TTC549 (cell line): ENCODE measurements at regions not wholly inside any gene's neighbourhood (a gene's known extent, or its start where the extent isn't known, plus 50 kb on each side); places are given as distances from the start of the nearest gene placed in this dataset.
"Not testable (repeated sequence)": the region's sequence is repeated elsewhere in the genome, so short reads cannot be mapped to it uniquely, and the experiment has no call there.

ENCODE experiments used
- FAIRE-seq: peaks from 2 replicates; lab custom pipeline; 2012; peaks lifted over from hg19 to GRCh38; lab: Jason Lieb, UNC

DNA sequence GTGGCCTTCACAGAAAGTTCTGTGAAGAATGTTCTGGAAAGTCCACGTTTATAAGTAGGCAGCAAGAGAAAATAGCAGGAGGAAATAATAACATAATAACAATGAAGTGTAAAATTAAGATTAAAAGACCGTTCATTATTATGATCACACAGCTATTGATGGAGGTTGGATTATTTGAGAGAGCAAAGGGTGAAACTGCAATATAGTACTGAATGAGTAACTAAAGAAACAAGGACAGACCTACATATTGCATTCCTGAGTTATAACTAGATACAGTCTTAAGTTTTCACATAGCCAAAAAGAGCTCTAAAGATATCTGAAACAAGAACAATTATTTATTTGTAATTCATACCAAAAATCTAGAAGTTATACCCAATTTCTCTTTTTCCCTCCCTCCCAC is 122.9 kb upstream of the TMEM164 start:
- no peak for FAIRE-seq

DNA sequence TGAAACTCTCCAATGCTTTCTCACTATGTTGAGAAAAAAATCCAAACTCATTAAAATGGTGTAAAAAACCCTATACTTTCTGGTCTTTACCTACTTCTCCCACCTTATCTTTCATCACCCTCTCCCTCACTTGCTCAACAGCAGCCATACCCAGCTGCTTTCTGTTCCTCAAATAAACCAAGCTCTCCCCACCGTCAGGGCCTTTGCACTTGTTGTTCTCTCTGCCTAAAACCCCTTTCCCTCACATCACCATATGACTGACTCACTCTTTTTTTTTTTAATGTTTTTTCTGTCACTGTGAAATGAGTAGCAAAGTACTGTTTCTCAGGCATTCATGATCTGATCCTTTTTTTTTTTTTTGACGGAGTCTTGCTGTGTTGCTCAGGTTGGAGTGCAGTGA is 122.3 kb upstream of the TMEM164 start:
- FAIRE-seq: no peak

DNA sequence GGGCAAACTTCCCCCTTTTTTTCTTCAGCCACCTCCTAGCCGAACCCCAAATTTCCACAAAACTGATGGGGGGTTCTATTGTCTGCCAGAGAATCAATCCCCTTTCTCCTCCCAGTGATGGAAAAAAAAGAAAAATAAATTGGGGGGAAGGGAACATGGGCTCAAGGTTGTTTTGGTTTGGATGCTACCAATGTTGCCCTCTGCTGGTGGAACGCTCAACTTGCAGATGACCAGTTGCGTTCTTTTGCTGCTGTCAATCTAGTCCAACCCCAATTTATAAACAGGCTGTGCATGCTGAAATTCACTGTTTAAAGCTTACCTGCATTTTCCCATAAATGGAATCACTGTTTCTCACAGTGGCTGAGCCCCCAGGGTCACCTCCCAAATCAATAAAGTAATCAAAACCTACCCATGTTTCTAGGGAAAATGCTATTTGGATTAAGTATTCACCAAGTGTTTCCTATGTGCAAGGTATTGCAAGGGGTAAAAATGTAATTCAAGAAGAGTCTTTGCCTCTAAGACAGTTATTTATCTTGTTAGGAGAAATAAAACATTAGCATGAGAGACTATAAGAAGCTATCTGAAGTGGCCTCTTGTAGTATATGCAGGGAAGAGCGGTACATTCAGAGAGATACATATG is 116.7 kb upstream of the TMEM164 start:
- no peak for FAIRE-seq

DNA sequence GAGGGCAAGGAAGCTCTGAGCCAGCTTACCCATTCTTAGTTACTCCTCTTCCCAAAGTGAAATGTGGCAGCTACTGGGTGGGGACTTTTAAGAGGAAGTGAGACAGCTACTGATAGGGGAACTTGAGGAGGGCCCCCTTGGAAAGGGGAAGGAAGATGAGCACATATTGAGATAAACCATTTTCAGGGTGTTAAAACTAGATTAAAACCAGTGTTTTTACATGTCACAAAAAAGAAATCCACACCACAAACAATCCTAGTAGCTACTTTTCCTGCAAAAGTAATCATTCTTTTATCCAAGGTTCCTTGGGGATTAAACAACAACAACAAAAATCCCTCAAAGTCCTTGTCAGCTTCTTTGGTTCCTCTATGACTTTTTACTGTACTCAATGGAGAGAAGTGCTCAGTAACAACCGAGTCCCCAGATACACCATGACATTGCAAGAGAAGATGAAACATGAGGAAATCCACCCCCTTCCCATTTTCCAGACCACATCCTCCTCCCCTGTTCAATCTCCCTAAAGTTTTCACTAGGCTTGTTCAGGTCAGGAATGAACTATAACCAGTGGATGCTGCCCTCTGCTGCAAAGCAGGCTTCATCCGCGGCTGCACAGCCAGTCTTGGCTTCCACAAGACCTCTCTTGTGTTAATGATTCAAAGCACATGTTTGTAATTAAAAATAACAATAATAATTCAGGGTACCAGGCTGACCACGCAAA is 113.5 kb upstream of the TMEM164 start:
- no peak for FAIRE-seq

DNA sequence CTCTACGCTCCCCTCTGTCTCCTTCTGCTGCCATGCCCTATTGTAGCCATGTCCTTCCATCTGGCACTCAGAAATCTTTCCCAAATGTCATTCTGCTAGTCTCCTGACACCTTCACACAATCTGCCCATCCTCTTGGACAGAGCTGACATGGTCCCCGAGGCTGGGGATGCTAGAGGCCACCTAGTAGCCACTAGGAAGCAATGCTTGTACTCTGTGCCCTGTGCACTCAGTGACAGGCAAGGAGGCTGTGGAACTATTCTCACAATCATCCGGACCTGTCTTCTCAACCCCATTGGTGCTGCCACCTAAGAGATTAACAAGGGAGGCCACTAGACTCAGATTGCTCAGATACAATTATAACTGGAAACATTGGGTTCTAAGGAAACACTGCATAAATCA is 112.6 kb upstream of the TMEM164 start:
- no peak for FAIRE-seq

DNA sequence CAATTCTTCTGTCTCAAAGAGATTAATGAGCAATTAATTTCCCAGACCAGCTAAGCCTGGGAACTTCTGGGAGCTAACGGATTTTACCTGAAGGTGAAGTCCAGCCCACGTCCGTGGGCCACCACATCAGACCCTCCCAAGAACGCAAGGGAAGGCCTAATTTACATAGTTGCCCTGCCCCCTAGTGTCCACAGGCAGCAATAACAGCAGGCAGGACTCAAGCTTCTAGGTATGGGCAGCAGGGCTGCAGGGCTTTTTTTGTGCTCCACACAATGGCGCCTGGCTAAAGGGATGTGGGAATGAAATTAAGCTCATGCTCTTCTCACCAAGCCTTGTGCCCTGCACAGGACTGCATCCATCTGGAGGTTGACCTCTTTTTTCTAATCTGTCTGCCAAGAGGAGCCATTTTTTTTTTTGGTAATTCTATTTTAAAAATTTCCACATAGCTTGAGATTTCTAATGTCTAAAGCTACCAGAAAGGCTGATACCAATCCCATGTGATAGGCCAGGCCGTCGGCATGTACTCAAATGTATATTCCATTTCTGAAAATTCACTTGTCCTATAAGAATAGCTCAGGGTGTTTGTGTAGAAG is 111.9 kb upstream of the TMEM164 start:
- no peak for FAIRE-seq

DNA sequence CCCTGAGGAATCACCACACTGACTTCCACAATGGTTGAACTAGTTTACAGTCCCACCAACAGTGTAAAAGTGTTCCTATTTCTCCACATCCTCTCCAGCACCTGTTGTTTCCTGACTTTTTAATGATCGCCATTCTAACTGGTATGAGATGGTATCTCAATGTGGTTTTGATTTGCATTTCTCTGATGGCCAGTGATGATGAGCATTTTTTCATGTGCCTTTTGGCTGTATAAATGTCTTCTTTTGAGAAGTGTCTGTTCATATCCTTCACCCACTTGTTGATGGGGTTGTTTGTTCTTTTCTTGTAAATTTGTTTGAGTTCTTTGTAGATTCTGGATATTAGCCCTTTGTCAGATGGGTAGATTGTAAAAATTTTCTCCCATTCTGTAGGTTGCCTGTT is 106.9 kb upstream of the TMEM164 start:
- FAIRE-seq: not testable (repeated sequence)

DNA sequence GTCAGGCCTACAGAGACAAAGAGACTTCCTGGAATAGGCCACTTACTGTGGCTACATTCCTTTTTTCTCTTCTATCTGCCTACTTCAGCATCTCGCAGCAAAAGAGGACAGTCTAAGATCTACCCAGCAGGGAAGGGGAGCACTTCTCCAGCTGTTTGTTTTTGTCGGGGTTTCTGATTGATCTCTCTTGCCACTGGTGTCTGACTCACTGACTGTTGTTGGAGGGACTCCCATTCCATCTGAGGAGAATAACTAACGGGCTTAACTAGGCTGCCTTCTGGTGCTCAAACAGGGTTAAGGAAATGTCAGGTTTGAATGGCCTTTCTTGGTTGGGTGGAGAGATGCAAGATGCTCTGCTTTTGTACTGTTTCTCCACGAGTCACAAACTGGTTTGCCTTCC is 100.2 kb upstream of the TMEM164 start:
- no peak for FAIRE-seq

DNA sequence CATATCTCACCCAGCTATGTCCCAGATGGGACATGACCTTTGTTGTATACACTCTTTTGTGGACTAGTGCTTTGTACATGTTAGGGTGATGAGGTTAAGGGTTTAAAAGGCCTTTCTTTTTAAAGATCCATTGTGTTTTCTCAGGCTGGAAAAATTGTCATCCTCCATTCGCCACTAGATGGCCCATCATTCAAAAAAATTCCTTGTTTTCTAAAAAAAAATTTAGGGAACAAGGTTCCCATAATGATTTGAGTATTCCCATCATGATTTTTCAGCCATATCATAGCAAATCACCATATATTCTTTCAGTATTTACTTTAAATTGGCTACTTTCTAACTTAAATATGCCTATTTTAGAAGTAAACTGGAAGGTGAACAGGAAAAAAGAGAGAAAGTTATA is 91.9 kb upstream of the TMEM164 start:
- peak; percentile 46 for FAIRE-seq

DNA sequence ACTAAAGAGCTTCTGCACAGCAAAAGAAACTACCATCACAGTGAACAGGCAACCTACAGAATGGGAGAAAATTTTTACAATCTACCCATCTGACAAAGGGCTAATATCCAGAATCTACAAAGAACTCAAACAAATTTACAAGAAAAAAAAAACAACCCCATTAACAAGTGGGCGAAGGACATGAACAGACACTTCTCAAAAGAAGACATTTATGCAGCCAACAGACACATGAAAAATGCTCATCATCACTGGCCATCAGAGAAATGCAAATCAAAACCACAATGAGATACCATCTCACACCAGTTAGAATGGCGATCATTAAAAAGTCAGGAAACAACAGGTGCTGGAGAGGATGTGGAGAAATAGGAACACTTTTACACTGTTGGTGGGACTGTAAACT is 89.9 kb upstream of the TMEM164 start:
- FAIRE-seq: not testable (repeated sequence)

DNA sequence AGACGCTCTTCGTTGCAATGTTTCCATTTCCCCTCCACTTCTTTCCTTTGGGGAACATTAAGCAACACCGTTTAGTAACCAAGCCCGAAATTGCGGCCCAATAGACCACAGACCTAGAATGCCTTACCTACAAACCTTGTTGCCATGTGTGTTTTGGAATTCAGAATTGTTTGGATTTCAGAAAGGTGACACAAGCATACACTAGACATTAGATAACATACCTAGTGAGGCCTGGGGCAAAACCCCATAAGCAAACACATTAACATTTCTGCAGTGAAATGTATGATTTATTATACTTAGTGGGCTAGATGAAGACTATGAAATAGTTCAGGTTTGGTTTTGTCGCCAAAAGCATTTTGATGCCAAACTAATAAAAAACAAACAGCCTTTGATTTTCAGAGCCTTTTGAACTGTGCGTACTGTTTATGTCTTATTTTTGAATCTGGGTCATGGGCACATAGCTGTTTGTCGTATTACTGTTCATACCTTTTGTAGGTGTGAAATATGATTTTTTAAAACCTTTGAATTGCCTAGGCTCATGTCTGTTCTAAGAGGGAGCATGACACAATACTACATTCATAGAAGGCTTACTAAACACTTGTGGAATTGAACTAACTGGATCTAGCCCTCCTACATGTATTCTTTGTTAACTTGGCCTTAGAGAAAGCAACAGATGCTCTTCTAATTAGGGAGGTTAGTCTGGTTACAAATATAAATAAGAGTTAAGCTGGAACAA is 88.6 kb upstream of the TMEM164 start:
- FAIRE-seq: no peak

DNA sequence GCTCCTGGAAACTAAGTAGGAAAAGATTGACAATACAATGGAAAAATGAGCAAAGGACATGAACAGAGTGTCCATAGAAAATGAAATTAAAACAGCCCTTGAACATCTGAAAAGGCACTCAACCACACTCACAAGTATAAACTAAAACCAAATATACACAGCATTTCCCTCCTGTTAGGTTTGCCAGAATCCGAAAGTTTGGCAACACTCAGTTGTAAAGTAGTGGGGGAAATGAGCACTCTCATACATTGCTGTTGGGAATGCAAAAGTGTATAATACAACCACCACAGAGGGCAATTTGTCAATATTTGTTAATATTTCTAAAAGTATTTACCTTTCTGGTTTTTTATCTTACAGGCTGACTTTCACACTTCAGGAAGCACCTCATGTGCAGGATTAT is 84.2 kb upstream of the TMEM164 start:
- FAIRE-seq: no peak

DNA sequence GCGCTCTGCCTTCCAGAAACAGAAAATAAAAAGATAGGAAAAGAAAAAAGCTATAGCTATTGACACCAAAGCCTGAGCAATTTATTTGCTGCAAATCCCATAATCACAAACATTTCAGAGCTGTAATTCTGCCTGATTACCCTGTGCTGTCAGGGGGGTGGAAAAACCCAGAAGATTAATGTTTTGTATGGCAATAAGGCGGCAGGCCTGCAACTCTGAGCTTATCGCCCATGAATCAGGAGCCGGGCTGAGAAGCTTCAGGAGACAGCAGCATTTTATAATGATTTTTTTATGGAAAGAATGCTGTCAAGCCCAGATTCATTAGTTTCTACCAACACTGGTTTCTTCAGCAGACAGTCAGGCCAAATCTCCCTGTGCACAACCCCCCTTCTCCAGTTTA is 82.6 kb upstream of the TMEM164 start:
- FAIRE-seq: no peak

DNA sequence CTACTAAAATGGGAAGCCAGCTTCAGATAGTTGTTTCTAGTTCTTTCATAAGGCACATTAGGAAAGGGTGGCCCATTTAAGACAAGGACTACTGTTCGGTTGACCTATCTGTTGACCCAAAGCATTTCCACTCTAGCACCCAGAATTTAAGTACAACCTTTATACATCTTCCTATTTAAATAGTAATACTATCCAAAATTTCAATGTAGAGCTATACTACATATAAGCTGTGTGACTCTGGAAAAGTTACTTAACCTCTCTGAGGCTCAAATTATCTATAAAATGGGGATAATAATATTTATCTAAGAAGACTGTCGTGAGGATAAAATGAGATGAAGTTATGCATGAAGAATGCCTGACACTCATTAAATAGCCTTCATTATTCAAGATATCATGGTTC is 82.0 kb upstream of the TMEM164 start:
- no peak for FAIRE-seq

DNA sequence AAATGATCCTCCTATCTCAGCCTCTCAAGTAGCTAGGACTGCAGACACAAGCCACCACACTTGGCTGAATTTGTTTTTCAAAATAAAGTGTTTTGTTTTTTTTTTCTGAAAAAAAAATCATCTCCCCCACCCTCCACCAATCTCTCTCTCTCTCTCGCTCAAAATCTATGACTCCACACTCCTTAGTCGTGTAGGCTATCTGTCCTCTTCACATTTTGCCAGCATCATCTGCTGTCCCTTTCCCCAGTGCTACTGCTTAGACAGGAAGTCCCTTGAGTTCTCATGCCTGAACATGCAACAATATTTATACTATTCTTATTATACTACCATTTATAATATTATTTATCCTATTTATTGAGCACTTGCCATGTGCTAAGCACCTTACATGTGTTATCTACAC is 80.7 kb upstream of the TMEM164 start:
- no peak for FAIRE-seq

DNA sequence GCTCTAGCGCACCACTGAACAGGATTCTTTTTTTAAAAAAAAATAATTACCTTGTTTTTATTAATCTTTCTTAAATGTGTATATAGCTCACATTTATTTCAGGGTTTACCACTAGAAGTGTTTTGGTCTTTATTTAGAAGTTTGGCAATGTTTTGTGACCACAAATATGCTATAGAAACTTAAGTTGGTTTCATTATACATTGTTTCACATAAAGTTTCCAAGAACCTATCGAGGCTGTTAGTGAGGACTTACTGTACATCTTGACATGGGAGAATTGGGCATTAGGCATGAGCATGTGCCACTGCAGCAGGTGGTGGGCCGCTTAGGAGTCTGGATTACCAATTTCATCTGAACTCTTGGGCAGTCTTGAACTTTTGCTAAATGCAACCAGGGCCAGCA is 77.9 kb upstream of the TMEM164 start:
- not testable (repeated sequence) for FAIRE-seq

DNA sequence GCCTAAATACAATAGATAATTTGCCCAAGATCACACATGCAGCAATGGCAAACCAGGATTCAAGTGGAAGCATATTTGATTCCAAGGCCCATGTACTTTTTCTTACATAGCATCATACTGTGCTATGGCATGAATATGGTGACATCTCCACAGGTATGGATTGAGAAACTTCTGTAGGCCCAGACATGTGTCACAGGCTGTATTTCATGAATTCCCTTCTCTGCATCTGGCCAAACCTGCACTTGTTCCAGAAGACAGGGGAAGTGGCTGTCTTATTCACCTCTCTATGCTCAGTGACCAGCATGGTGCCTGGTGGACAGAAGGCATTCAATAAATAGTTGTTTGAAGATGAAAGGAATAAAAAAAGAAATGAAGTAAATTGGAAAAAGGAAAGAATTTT is 77.3 kb upstream of the TMEM164 start:
- FAIRE-seq: no peak

DNA sequence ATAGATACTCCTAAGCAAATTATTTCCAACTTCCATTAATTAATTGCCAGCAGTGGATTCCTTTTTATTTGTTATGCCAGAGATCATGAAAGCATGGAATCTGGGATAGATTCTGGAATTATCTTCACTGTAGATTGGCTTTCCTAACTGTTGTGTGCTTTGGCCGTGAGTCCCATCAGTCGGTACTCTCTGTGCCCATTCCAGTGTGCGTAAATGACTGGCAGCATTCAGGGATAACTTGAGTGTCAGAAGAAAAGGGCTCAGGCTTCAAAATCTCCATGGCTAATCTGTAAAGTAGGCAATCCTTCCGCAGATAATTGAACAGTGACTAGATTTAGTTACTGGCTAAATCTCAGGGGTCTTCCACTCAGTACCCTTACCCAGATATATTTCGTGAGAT is 76.8 kb upstream of the TMEM164 start:
- no peak for FAIRE-seq

DNA sequence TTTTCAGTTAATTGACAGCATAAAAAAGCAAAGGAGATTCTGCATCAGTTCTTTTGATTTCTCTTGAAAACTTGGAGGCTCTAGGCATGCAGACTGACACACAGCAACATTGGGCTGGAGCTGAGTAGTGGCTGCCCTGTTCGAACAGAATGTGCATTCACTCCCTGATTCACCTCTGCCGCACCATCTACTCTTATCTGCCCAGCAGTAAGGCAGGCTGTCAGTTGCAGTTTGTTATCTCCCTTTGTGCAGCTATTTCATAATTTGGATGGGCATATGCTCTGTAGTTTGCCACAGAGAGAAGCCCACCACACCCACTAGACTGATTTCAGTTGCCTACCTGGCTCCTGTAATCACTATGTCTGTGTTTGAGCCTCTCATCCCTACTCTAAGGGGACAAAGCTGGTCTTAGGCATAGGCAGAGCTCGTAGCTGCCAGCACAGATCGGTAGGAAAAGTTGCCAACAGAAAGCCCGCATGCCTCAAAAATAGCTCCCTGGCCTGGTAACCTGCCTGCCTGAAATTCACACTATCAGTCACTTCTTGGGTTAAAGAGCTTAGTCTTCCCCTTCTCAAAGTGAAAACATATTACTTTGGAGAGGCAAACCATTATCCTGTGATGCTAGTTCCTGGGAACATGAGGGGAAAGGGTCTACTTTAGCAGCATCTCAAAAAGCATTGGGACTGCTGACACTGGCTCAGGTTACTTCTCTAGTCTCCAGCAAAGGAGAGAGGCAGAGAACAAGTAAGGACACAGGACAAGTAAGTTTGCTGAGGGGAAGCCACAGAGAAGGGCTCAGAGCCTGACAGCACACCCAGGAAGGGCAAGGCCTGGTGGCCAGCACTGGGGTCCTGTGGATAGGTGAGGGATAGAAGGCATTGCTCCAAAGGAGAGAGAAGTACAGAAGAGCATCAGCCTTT is 75.9 kb upstream of the TMEM164 start:
- FAIRE-seq: no peak

DNA sequence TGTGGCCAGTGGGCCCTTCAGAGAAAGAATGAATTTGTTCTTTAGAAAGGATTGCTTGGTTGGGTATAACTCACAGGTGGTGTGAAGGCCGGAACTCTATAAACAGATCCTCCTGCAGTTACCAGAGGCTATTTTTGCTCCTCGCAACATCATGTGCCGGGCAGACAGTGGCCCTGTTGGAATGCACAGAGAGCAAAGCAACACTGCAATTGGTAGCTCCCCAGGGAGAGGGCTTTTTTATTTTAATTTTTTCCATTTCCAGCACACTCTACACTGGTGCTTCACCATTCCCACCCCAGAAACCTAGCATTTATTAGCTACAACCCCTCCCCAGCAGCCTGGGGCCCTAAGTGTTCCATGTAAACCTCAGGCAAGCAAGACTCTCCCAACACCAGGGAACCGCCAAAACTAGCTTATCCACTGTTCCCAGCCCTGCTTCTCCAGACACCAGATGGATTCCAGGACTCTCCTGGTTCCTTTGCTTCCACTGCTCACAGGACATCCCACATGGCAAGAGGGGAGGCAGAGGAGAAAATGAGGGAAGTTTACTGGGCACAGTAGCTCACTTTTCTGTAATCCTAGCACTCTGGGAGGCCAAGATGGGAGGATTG is 75.1 kb upstream of the TMEM164 start:
- no peak for FAIRE-seq

DNA sequence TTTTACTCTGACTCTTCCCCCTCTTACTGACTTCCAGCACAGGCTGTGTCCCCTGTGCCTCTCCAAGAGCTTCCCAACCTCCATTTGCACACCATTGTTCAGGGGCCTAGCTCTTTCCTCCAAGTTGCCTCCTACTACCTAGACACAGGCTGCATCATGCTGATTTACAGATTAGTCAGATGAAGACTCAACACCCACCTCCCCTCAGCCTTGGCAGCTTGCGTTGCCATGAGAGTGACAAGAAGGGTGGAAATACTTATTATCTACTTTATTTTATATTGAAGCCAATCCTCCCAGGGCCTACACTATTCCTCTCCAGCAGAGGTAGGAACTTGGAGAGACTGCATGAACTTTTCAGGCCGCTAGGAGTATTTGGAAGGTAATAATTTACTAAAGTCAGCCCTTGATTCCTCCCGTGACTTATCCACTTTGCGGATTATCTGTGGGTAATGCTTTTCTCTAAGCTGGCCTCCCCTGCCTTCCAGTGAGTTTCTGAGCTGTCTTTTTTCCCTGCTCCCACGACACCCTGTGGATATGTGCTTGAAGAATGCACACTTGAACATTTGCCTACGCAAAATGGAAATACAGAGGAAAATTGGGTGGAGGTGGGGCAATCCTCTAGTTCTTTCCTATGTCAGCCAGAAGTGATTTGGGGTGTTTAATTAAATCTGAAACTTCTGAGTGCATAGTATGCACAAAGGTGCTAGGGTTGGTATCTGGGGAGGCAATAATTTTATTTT is 74.1 kb upstream of the TMEM164 start:
- no peak for FAIRE-seq
